IPS-18a (cell line): ENCODE measurements at regions not wholly inside any gene's neighbourhood (a gene's known extent, or its start where the extent isn't known, plus 50 kb on each side); places are given as distances from the start of the nearest gene placed in this dataset.

Experiments
- H3K27ac ChIP-seq: one replicate; pipeline ENCODE4 v1.5.1; 2013; ENCODE audit warnings: low read length
- H3K27me3 ChIP-seq: one replicate; pipeline ENCODE4 v1.6.1; 2013; ENCODE audit warnings: mild to moderate bottlenecking, low read length; ENCODE audit not compliant: control insufficient read depth, insufficient read depth
- H3K36me3 ChIP-seq: one replicate; pipeline ENCODE4 v1.6.1; 2013; ENCODE audit warnings: low read depth, low read length; ENCODE audit not compliant: control insufficient read depth
- H3K4me1 ChIP-seq: one replicate; pipeline ENCODE4 v1.6.1; 2013; ENCODE audit warnings: low read depth, low read length; ENCODE audit not compliant: control insufficient read depth
- H3K4me3 ChIP-seq: one replicate; pipeline ENCODE4 v1.5.1; 2013; ENCODE audit warnings: low read length
- H3K9ac ChIP-seq: one replicate; pipeline ENCODE4 v1.6.1; 2013; ENCODE audit warnings: mild to moderate bottlenecking, low read length, moderate library complexity
- H3K9me3 ChIP-seq: one replicate; pipeline ENCODE4 v1.6.1; 2013; ENCODE audit warnings: low read depth, low read length; ENCODE audit not compliant: control insufficient read depth

DNA sequence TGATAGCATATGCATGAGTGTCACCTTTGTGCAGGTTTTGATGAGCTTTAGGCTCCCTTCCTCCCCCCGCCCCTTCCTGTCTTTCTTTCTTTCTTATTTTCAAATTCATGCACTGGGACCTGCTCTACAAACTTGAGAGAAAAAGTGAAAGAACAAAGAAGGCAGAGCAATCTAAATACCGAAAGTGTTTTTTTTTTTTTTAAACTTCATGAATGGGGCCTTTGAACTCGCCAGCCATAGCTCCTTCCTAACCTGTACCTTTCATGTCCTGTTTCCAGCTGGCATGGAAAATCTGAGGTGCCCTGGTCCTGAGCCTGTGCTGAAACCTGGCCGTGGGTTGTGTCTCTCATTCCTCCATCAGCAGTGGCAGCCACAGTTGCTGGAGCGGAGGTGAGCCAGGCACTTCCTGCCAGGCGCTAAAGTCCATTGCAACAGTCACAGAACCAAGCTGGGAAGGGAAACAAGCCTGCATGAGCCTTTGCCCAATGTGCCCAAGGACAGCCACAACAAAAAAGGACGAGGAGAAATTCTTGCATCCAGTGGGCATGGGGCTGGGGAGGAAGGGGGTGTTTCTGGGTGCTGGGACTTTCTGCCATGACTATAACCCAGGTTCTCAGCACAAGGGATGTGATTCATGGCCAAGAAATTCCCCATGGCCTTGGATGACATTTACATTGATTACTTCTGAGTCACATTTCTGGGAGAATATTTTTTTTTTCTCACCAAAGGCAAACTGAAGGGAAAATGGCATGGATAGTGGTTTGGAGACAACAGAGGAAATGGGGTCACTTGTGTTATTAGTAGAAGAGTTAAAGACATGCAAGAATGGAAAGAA is 102.7 kb downstream of the TMEM30B start:
- Histone ChIP-seq H3K4me1 (peaks cover 27% of the 10 kb centered on the region), H3K27ac (no peak overlapping the region), H3K9ac (no peak overlapping the region), H3K4me3 (no peak overlapping the region), H3K27me3 (no peaks in the 10 kb centered on the region), H3K36me3 (no peaks in the 10 kb centered on the region), H3K9me3 (no peaks in the 10 kb centered on the region)

DNA sequence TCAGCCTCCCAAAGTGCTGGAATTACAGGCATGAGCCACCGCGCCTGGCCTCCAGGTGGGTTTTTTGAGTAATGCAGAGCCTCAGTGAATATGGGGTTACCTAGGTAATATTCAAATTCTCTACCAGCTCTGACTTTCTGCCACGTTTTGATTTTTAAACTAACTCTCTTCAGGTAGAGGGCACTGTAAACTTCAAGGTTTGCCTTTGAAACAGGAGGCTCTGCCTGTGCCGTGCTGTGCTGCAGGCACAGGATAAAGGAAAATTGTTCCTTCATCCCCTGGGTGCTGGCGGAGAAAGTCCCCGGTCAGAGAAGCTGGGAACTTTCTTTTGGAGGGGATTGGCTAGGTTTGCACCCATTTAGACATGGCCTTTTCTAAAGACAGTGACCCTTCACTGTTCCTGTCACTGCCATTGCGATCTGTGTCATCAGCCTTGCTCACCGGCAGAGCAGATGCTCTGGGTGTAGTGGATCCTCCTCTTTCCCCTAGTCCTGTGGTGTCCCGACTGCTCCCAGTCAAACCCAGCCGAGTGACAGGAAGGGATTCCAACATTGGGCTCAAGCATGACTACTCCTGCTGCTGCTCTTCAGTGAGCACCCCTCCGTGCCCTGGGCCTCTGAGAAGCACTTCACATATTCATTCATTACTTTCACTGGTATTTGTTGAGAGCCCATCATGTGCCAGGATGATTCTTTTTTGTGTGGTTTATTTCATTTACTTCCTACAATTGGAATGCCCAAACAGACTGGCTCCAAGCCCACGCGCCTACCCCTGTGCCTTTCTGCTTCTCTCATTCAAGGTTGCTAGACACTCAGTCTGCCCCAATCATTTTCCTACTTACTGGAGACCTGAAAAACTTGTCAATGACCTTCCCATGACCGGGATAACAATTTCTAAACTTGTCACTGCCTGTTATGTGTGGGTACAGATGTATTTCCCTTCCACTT is 103.6 kb downstream of the TMEM30B start:
- Histone ChIP-seq H3K36me3 (no peaks in the 10 kb centered on the region), H3K27ac (no peak overlapping the region), H3K9me3 (no peaks in the 10 kb centered on the region), H3K4me1 (peaks cover 27% of the 10 kb centered on the region), H3K9ac (no peak overlapping the region), H3K4me3 (no peak overlapping the region), H3K27me3 (no peaks in the 10 kb centered on the region)

DNA sequence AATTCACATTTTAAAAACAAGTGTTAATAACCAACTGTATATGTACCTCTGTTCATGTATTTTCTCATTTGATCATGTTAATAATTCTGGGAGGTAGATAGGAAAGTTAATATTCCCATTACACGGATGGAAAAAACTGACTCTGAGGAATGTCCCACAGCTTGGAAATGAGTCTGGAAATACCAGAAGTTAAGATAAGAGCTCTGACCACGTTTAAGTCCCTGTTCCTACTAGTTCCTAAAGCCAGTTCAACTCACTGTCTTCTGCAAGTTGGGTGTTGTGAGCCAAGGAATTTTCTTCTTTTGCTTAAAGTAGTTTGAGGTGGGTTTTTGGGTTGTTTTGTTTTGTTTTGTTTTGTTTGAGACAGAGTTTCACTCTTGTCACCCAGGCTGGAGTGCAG is 104.5 kb downstream of the TMEM30B start:
- Histone ChIP-seq H3K4me1 (peaks cover 27% of the 10 kb centered on the region), H3K36me3 (no peaks in the 10 kb centered on the region), H3K9me3 (no peaks in the 10 kb centered on the region), H3K9ac (no peak overlapping the region), H3K27me3 (no peaks in the 10 kb centered on the region), H3K27ac (no peak overlapping the region), H3K4me3 (no peak overlapping the region)

DNA sequence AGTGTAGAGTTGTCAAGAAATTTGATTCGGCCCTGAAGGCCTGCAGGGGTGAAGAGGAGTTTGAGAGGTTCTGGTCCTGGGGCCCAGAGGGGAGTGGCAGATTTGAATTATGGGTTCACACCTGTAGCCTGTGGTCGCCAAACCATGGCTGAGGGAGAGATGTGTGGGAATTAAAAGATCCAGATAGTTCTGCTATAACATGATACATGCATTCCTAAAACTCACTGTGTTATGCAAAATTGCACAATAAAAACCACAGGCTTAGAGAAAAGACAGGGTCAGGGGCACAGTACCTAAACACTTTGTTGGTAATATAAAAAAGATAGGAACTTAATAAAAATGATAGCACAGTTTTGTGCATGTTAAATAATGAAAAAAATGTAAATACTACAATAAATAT is 106.2 kb downstream of the TMEM30B start:
- no peaks in the 10 kb centered on the region for H3K36me3 ChIP-seq
- H3K27ac ChIP-seq: no peak overlapping the region
- H3K9me3 ChIP-seq: no peaks in the 10 kb centered on the region
- H3K4me3 ChIP-seq: no peak overlapping the region
- H3K9ac ChIP-seq: no peak overlapping the region
- H3K27me3 ChIP-seq: no peaks in the 10 kb centered on the region
- peaks cover 27% of the 10 kb centered on the region for H3K4me1 ChIP-seq

DNA sequence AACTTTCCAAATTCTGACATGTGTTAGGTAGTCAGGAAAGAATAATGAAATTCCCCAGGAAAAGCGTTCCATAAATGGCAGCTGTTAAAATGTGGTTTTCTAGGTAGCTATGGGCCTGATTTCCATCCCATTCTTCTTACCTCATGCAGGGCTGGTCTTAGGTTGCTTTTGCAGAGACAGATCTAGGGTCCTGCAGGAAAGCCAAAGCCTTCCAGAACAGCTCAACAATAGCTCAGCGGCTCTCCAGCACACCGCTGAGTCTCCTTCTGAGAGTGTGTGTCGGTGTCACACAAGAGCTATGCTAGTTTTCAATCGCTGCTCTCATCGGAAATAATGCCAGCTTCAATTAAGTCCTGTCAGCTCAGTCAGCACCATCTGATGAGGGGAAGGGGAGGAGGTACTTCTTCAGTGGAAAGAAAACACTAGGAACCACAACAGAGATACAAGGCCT is 106.7 kb downstream of the TMEM30B start:
- Histone ChIP-seq H3K9ac (no peak overlapping the region), H3K36me3 (no peaks in the 10 kb centered on the region), H3K4me3 (no peak overlapping the region), H3K4me1 (peaks cover 27% of the 10 kb centered on the region), H3K27ac (no peak overlapping the region), H3K27me3 (no peaks in the 10 kb centered on the region), H3K9me3 (no peaks in the 10 kb centered on the region)

DNA sequence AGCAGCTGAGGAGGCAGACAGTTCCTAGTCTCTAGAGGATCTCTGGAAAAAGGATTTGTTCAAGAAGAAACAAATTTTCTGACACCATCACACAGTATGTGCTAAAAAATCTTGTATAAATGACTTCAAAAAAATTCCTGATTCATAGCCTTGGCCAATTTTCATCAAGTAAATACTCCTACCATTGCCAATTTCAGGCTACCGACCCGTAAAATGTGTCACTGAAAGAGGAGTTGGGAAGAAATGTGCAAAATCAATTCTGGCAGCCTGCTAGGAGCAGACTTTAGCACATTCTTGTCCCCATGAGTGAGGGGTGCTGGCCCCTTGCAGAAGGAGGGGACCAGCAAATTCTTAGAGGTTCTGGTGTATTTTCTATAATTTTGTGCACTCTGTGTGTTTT is 109.4 kb downstream of the TMEM30B start:
- Histone ChIP-seq H3K4me3 (no peak overlapping the region), H3K27ac (no peak overlapping the region), H3K27me3 (no peaks in the 10 kb centered on the region), H3K9me3 (no peaks in the 10 kb centered on the region), H3K4me1 (peaks cover 21% of the 10 kb centered on the region), H3K9ac (no peak overlapping the region), H3K36me3 (no peaks in the 10 kb centered on the region)

DNA sequence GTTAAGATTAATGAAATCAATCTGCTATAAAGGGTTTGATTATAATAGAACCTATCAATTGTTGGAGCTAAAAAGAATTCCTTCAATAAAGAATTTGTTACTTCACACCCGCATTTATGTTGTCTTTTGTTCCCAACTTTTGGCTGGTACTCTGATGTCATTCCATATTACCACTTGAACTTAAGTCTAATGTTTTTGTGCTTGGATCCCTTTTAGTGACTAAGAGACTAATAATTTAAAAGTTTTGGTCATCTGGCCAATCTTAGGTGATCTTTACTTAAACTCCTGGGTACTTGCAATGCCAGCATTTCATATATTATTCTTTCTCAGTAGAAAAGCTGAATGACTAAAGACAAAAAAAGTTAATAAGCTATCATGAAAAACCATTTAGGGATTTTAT is 113.0 kb downstream of the TMEM30B start:
- Histone ChIP-seq H3K9me3 (no peaks in the 10 kb centered on the region), H3K27me3 (no peaks in the 10 kb centered on the region), H3K4me1 (no peaks in the 10 kb centered on the region), H3K36me3 (no peaks in the 10 kb centered on the region), H3K4me3 (no peak overlapping the region), H3K27ac (no peak overlapping the region), H3K9ac (no peak overlapping the region)

DNA sequence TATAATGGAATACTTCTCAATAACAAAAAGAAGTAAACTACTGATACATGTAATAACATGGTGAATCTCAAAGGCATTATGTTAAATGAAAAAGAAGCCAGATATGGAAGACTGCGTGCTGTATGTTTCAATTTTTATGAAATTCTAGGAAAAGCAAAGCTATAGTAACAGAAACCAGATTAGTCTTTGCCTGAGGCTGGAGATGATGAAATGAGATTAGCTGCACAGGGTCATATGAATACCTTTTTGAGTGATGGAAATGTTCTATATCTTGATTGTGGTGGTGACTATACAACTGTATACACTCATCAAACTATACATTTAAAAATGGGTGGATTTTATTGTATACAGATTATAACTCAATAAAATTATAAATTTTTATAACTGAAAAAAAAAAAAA is 113.5 kb downstream of the TMEM30B start:
- no peaks in the 10 kb centered on the region for H3K4me1 ChIP-seq
- H3K36me3 ChIP-seq: no peaks in the 10 kb centered on the region
- no peak overlapping the region for H3K9ac ChIP-seq
- H3K9me3 ChIP-seq: no peaks in the 10 kb centered on the region
- no peaks in the 10 kb centered on the region for H3K27me3 ChIP-seq
- H3K27ac ChIP-seq: no peak overlapping the region
- H3K4me3 ChIP-seq: no peak overlapping the region

DNA sequence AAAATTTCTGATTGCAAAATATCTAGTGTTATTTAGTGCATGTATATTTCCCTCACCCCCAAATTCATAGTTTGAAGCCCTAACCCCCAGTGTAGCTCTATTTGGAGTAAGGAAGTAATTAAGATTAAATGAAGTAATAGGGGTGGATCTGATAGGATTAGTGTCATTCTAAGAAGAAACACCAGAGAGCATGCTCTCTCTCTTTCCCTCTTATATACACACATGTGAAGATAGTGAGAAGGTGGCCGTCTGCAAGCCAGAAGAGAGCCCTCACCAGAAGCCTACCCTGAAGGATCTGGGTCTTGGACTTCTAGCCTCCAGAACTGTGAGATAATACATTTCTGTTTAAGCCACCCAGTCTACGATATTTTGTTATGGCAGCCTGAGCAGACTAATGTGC is 120.3 kb downstream of the TMEM30B start:
- Histone ChIP-seq H3K36me3 (no peaks in the 10 kb centered on the region), H3K27ac (no peak overlapping the region), H3K27me3 (no peaks in the 10 kb centered on the region), H3K4me3 (no peak overlapping the region), H3K9me3 (no peaks in the 10 kb centered on the region), H3K4me1 (no peaks in the 10 kb centered on the region), H3K9ac (no peak overlapping the region)

DNA sequence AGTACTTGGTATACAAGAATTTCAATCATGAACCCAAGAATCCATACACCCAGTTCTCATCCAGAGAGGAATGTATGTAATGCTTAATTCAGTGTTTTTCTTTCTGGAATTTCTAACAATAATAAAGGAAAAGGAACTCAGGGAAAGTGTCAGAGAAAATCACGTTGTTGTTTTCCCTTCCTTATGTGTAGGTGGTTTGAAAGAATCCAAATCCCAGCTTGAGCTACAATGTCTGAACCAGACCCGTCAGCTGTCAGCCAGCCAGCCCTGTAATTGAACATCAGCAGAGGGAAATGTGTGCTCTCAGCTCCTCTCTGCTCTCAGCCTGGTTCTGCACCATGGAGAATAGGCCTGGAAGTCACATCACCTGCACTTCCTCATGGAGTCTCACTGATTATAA is 126.5 kb downstream of the TMEM30B start:
- Histone ChIP-seq H3K4me1 (peaks cover 24% of the 10 kb centered on the region), H3K4me3 (no peak overlapping the region), H3K9me3 (no peaks in the 10 kb centered on the region), H3K9ac (no peak overlapping the region), H3K27ac (no peak overlapping the region), H3K27me3 (no peaks in the 10 kb centered on the region), H3K36me3 (no peaks in the 10 kb centered on the region)

DNA sequence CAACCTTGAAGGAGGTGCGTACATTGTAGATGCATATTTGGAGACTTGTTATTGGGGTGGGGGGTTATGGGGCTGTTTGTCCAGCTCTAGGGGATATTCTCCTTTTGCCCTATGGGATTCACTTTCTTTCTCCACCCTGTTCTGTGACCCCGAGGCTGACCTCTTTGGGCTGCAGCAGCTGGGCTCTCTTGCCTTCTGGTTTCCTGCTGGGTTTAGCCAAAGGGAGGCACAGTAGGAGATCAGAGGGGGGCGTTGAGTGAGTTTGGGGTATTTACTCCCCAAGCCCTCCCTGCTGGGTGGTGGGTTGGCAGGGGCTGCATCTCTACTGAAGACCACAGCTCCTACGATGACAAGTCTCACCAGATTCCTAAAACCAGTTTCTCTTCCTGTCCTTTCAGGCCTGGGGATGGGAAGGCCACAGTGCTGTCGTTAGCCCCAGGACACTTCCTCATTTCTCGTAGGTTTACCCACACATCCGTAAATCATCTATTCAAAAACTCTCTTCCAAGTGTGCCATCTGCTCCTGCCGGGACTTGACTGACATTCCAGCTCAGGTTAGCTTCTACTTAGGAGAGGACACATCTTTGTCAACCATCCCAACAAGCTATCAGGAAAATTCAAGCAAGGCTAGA is 127.1 kb downstream of the TMEM30B start:
- H3K36me3 ChIP-seq: no peaks in the 10 kb centered on the region
- H3K9ac ChIP-seq: no peak overlapping the region
- peaks cover 24% of the 10 kb centered on the region for H3K4me1 ChIP-seq
- no peaks in the 10 kb centered on the region for H3K27me3 ChIP-seq
- no peak overlapping the region for H3K4me3 ChIP-seq
- H3K27ac ChIP-seq: no peak overlapping the region
- no peaks in the 10 kb centered on the region for H3K9me3 ChIP-seq
